SU-DHL-6 (cell line): ENCODE measurements at regions not wholly inside any gene's neighbourhood (a gene's known extent, or its start where the extent isn't known, plus 50 kb on each side); places are given as distances from the start of the nearest gene placed in this dataset.

ENCODE experiments used
- H2AFZ ChIP-seq: fragments of 200-600 bp; sonication (generic); 2 replicates; pipeline ENCODE4 v1.6.1; 2014; ENCODE audit warnings: low read depth, mild to moderate bottlenecking, moderate library complexity, mixed read lengths, antibody characterized with exemption, low read length; ENCODE audit not compliant: severe bottlenecking
- H3F3A ChIP-seq: fragments of 200-600 bp; shearing (Covaris generic); 2 replicates; pipeline ENCODE4 v1.6.0; 2016; ENCODE audit warnings: antibody characterized with exemption, mild to moderate bottlenecking; ENCODE audit not compliant: insufficient read depth
- H3K27ac ChIP-seq: fragments of 200-600 bp; sonication (generic); 2 replicates; pipeline ENCODE4 v1.5.1; 2016; ENCODE audit warnings: low read depth, mild to moderate bottlenecking, low read length, moderate library complexity, mixed read lengths
- H3K27me3 ChIP-seq: fragments of 200-600 bp; sonication (generic), shearing (Covaris generic); 2 replicates; pipeline ENCODE4 v1.6.0; 2014; ENCODE audit warnings: mild to moderate bottlenecking, low read length
- H3K36me3 ChIP-seq: fragments of 200-600 bp; sonication (generic); 2 replicates; pipeline ENCODE4 v1.6.1; 2014; ENCODE audit warnings: mild to moderate bottlenecking, low read length, mixed read lengths
- H3K4me2 ChIP-seq: fragments of 300-600, 200-600 bp; shearing (Covaris generic), sonication (generic); 2 replicates; pipeline ENCODE4 v1.6.0; 2014; ENCODE audit warnings: low read length, low read depth, mild to moderate bottlenecking; ENCODE audit not compliant: poor library complexity, severe bottlenecking
- H3K4me3 ChIP-seq: fragments of 200-600 bp; sonication (generic); 2 replicates; pipeline ENCODE4 v1.5.1; 2014; ENCODE audit warnings: antibody characterized with exemption, low read length, mild to moderate bottlenecking, mixed read lengths; ENCODE audit not compliant: insufficient read depth, poor library complexity, severe bottlenecking
- H3K79me2 ChIP-seq: fragments of 200-600 bp; sonication (generic); 2 replicates; pipeline ENCODE4 v1.6.1; 2014; ENCODE audit warnings: mild to moderate bottlenecking, low read length, moderate library complexity; ENCODE audit not compliant: insufficient read depth
- H3K9ac ChIP-seq: fragments of 200-600 bp; sonication (generic); 2 replicates; pipeline ENCODE4 v1.7.0; 2014; ENCODE audit warnings: mild to moderate bottlenecking, low read length
- H3K9me2 ChIP-seq: fragments of 200-600 bp; sonication (generic); replicated peaks from 2 replicates; pipeline ENCODE4 v1.6.1; 2014; ENCODE audit warnings: low read length; ENCODE audit not compliant: insufficient read depth
- H3K9me3 ChIP-seq: fragments of 200-600 bp; sonication (generic); 2 replicates; pipeline ENCODE4 v1.6.1; 2014; ENCODE audit warnings: low read length, mixed read lengths; ENCODE audit not compliant: insufficient read depth
- H4K20me1 ChIP-seq: fragments of 200-600 bp; sonication (generic); 2 replicates; pipeline ENCODE4 v1.6.1; 2014; ENCODE audit warnings: low read depth, mild to moderate bottlenecking, antibody characterized with exemption, low read length, moderate library complexity, mixed read lengths
- CTCF ChIP-seq: fragments of 200-600 bp; sonication (generic); IDR thresholded peaks from one replicate; pipeline ENCODE4 v1.5.1; 2017; ENCODE audit warnings: antibody characterized with exemption, mild to moderate bottlenecking, low read length, moderate library complexity; ENCODE audit not compliant: insufficient read depth, poor library complexity, severe bottlenecking
- EZH2phosphoT487 ChIP-seq: fragments of 200-600 bp; sonication (generic), shearing (Covaris generic); conservative IDR thresholded peaks from 2 replicates; pipeline ENCODE4 v1.6.1; 2018; ENCODE audit warnings: mild to moderate bottlenecking, antibody characterized with exemption, low read length, moderate library complexity, mixed read lengths

GRCh38 chr4:138088449-138089208 lies 153.5 kb downstream of the SLC7A11 start:
- Histone ChIP-seq H3K9ac (no peak overlapping the region), H3K79me2 (no peaks in the 10 kb centered on the region), H3K36me3 (no peaks in the 10 kb centered on the region), H3F3A (no peaks in the 10 kb centered on the region), H4K20me1 (no peaks in the 10 kb centered on the region), H3K4me2 (no peak overlapping the region), H3K27ac (no peak overlapping the region), H3K27me3 (no peaks in the 10 kb centered on the region), H2AFZ (no peak overlapping the region), H3K9me2 (no peaks in the 10 kb centered on the region), H3K9me3 (no peaks in the 10 kb centered on the region), H3K4me3 (no peak overlapping the region)
- TF ChIP-seq EZH2phosphoT487, result no peak
- TF ChIP-seq CTCF, result no peak

- TF ChIP-seq CTCF (no peak), EZH2phosphoT487 (no peak)
- Histone ChIP-seq H3K27me3 (no peaks in the 10 kb centered on the region), H2AFZ (no peak overlapping the region), H3K79me2 (no peaks in the 10 kb centered on the region), H4K20me1 (no peaks in the 10 kb centered on the region), H3K4me2 (no peak overlapping the region), H3K9ac (no peak overlapping the region), H3K9me3 (no peaks in the 10 kb centered on the region), H3K4me3 (no peak overlapping the region), H3K27ac (no peak overlapping the region), H3K36me3 (no peaks in the 10 kb centered on the region), H3F3A (no peaks in the 10 kb centered on the region), H3K9me2 (no peaks in the 10 kb centered on the region)
Observed at GRCh38 chr4:138087066-138087719, 155.0 kb downstream of the SLC7A11 start.

GRCh38 chr4:138086611-138087041 lies 155.5 kb downstream of the SLC7A11 start:
- no peak overlapping the region for H3K27ac ChIP-seq
- H3K9ac ChIP-seq, result no peak overlapping the region
- TF ChIP-seq CTCF, result no peak
- TF ChIP-seq EZH2phosphoT487, result no peak
- no peak overlapping the region for H3K4me3 ChIP-seq
- no peaks in the 10 kb centered on the region for H3K9me2 ChIP-seq
- H3K27me3 ChIP-seq, result no peaks in the 10 kb centered on the region
- H3K79me2 ChIP-seq, result no peaks in the 10 kb centered on the region
- H4K20me1 ChIP-seq, result no peaks in the 10 kb centered on the region
- no peak overlapping the region for H2AFZ ChIP-seq
- no peaks in the 10 kb centered on the region for H3K9me3 ChIP-seq
- no peaks in the 10 kb centered on the region for H3F3A ChIP-seq
- H3K4me2 ChIP-seq, result no peak overlapping the region
- no peaks in the 10 kb centered on the region for H3K36me3 ChIP-seq
